Middle frontal gyrus (tissue), 1 donor: ENCODE measurements at regions not wholly inside any gene's neighbourhood (a gene's known extent, or its start where the extent isn't known, plus 50 kb on each side); places are given as distances from the start of the nearest gene placed in this dataset.
"Not testable (repeated sequence)": the region's sequence is repeated elsewhere in the genome, so short reads cannot be mapped to it uniquely, and the experiment has no call there.

Source experiments
- DNase-seq: peaks from one replicate; pipeline ENCODE4 v3.0.0-alpha.2; 2015; ENCODE audit warnings: low spot score; ENCODE audit errors: extremely low spot score

- DNase-seq: no peak
These were observed 318.3 kb downstream of the FOXO1 start for GRCh38 chr13:40348096-40348679.

DNA sequence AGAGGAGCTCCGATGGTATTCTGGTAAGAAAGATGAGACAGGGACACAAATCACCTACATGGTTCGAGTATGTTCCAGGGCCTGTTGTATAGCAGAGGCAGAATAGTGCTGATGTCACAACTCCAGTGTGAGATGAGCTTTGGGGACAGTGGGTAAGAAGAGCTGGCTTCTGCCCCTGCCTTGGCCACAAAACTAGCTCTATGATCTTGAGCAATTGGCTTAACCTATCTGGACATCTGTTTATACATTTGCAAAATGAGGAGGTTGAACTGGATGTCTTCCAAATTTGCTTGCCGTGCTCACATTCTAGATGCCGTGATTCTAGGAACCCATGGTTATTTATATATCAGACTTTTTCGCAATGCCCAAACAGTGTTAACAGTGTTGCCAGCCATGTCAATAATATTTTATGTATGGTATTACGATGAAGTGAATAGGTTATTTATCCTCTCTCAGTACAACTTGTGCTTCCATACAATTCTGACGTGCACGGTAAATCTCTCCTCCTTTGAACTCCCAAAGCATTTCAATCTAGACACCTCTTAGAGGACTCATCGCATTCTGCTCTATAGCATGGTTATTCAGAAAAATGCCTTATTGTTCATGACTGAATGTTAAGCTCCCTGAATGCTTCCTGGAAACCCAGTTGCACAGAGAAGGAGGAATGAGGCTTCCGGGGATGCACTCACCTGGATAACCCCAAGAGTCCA lies 316.0 kb downstream of the FOXO1 start:
- no peak for DNase-seq

DNA sequence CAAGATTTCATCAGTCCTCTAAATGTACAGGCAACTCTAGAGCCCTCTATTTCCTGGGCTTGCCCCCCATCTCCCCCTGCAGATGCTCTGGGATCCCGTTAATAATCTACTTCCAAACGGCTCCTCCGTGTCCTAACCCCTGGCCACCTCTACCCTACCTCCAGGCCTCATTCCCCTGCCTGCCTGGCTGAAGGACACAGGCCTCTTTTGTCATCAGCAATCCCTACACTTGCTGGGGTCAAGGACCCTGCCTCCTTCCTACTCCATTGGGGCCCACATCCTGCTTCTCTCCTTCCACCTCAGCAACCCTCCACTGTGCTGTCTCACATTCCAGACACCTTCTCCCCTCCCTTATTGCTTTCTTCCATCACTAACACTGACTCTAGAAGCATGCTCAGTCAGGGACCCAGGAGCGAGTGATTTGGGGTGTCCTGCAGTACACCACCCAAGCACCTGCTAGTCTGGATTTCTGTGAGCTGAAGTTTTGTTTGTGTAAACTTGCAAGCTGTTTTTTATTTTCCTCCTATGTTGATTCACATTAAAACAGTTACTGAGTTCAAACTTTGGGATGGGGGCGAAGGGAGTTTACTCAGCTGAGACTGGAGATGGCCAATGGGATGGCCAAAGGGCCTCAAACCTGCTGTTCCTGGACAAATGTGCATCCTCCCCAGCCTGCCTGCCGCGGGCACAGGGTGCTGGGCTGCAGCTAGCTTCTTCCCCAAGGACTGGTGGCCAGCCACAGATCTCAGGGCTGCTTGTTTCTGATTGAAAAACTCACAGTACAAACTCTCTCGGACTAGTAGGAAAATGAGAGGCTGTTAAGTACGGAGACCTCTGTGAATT lies 314.7 kb downstream of the FOXO1 start:
- no peak for DNase-seq

DNA sequence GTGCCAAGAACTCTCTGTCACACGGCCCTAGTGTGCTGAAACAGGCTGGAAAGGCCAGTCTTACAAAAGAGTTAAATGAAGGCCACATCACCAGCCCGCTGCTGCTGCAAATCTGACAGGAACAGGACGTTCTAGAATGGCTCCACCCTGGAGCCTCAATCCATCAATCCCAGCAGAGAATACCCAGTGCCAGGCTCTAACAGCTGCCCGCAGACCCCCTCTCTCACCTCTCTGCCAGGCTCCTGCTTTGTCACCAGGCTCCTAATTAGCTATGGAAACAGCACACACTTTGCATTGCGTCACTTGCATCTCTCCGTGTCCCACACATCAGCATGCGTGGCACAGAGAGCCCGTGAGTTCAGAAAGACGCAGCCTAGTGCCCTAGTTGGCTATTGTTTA lies 314.1 kb downstream of the FOXO1 start:
- DNase-seq: no peak

- DNase-seq: no peak
These were observed 313.5 kb downstream of the FOXO1 start for GRCh38 chr13:40352802-40353562.

GRCh38 chr13:40355126-40355724 lies 311.2 kb downstream of the FOXO1 start:
- no peak for DNase-seq

DNA sequence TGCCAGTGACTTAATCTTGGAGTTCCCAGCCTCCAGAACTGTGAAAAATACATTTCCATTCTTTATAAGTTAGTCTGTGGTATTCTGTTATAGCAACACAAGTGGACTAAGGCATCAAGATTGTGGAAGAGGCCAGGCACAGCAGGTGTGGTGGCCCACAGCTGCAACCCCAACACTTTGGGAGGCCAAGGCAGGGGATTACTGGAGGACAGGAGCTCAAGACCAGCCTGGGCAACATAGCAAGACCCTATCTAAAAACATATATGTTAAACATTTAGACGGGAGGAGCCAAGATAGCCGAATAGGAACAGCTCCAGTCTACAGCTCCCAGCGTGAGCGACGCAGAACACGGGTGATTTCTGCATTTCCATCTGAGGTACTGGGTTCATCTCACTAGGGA lies 310.4 kb downstream of the FOXO1 start:
- no peak for DNase-seq

DNA sequence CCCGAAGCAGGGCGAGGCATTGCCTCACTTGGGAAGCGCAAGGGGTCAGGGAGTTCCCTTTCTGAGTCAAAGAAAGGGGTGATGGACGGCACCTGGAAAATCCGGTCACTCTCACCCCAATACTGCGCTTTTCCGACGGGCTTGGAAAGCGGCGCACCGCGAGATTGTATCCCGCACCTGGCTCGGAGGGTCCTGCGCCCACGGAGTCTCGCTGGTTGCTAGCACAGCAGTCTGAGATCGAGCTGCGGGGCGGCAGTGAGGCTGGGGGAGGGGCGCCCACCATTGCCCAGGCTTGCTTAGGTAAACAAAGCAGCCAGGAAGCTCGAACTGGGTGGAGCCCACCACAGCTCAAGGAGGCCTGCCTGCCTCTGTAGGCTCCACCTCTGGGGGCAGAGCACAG lies 310.0 kb downstream of the FOXO1 start:
- not testable (repeated sequence) for DNase-seq

GRCh38 chr13:40362502-40362901 lies 303.9 kb downstream of the FOXO1 start:
- no peak for DNase-seq

DNA sequence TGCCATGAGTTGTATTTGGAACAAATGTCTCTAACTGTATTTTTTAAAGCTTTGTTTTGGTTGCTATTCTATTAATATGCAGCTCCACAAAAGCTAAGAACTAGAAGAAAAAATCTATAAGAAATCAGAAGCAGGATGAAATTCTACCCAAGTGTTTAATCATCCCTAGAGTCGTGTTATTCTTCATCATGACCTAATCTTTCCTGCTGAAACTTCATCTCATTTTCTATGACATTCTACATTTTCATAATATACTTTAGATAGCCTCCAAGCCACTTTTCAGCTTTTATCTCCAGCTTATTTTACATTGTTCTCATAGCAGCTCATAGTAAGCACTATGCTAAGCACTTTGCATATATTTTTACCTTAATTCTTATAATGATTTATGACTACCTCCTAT lies 302.8 kb downstream of the FOXO1 start:
- DNase-seq: no peak

GRCh38 chr13:40366119-40366518 lies 300.3 kb downstream of the FOXO1 start:
- DNase-seq: no peak

- DNase-seq: no peak
These were observed 298.1 kb downstream of the FOXO1 start for GRCh38 chr13:40368127-40368891.

DNA sequence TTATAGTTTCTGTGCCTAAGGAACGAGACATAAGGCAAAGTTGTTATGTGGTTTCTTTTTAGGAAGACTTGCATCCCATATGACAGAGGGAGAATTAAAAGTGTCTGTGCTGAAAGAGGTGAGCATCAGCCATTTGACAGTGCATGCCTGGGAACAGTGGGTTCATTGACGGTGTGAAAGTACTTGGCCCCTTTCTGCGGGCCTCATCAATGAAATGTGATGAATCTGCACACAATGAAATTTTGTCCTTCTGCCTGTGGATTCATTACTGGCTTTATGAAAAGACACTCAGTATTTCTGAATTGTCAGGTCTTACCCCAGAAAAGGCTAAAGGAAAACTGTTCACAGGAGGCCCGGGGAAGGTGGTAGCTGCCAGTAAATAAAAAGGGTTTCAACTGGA lies 295.8 kb downstream of the FOXO1 start:
- no peak for DNase-seq

DNA sequence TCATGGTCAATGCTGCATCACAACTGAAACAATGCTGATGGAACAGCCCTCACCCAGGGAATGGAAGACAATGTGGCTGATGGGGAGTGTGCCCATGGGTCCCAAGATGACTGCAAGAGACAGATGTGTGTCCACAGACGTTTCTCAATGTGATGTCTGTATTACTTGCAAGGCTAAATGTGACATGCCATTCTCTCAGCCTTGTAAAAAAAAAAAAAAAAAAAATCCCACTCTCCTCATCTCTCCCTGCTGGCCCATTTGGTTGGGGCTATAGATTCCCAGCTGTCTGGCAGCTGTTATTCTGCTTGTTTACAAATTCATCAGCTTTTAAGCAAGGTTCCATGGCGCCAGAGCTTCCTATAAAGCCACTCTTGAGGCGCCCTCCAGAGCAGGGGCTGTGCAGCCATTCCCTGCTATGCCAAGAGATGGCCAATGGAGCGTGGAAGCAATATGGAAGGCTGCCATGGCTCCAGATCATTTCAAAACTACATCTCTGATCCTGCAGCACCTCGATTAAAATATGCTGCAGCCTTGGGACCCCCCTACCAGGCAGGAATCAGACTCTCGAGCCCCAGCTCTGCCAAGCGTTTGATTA lies 294.8 kb downstream of the FOXO1 start:
- no peak for DNase-seq

DNA sequence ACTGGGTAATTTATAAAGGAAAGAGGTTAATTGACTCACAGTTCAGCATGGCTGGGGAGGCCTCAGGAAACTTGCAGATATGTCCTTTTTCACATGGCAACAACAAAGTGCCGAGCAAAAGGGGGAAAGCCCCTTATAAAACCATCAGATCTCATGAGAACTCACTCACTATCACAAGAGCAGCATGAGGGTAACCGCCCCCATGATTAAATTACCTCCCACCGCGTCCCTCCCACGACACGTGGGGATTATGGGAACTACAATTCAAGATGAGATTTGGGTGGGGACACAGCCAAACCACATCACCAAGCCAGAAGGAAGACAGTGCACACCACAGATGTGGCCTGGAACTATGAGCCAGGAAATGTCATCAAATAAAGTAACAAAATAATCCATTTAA lies 292.8 kb downstream of the FOXO1 start:
- DNase-seq: not testable (repeated sequence)

DNA sequence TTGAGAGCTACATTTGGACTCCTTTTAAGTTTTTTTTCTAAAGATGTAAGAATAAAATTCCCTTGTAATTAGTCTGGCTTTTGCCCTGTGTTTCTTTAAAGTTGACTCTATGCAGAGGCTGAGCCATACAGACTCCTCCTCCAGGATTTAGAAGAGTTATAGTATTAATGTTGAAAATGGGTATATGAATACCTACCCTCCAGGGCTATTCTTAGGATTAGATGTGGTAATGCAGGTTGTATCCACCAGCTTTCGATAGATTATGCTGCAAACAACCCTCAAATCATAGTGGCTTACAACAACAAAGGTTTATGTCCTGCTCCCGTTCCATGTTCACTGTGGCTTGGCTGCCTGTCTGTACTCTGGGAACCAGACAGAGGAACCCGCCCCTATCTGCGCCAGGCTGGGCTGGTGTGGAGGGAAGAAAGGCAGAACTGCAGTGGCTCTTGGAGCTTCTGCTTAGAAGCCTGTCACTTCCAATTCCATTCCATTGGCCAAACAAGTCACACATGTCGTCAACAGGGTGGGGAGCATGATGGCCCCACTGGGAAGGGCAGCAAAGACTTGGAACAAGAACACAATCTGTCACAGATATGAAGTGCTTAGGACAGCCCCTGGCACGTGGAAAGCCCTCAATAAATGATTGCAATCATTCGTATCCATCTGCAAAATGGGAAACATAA lies 290.8 kb downstream of the FOXO1 start:
- no peak for DNase-seq

GRCh38 chr13:40376296-40376849 lies 290.1 kb downstream of the FOXO1 start:
- DNase-seq: no peak

DNA sequence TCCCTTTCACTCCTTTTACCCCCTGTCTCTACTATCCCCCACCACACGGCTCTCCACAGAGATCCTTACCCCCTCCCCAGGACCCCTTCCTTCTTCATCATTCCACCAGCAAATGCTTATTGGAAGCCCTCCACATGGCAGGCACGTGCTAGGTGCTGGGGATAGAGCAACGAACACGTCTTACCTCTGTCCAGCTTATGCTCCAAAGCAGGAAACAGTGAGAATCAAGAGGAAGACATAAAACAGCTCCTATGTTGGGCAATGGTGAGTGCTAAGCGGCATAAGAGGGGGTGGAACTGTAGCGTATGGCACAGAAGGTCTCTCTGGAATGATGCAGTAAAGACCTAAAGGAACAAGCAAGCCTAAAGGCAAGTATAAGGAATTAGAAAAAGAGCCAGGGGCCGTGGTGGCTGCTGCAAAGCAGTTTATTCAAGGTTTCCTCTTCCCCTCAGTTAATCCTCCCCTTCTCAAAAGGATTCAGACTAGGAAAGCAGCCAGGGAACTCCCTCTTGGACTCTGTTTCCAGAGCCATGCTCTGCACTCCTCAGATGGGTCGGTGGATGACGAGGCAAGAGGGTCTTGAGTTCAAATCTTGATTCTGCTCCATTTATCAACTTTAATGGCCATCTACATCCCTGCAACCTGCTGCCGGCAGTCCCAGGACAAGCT lies 289.4 kb downstream of the FOXO1 start:
- DNase-seq: no peak

DNA sequence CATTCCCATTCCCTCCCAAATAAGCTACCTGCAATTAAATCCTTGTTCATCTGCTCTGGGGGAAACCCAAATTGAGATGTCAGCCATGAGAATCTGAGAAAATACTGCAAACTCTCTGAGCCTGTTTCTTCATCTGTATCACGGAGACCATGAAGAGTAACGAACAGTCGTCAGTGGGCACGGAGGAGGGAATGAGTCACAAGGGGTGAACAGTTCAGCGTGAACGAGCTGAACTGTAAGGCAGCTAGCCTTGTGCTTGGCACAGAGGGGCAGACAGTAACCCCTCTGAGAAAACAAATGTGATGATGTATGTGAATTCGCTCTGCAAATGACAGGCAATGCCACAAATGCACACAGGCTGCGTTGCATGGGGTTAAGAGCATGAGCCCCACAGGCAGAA lies 288.7 kb downstream of the FOXO1 start:
- no peak for DNase-seq
